SU-DHL-6 (cell line): ENCODE measurements at regions not wholly inside any gene's neighbourhood (a gene's known extent, or its start where the extent isn't known, plus 50 kb on each side); places are given as distances from the start of the nearest gene placed in this dataset.

ENCODE experiments used
- CTCF ChIP-seq: fragments of 200-600 bp; sonication (generic); IDR thresholded peaks from one replicate; pipeline ENCODE4 v1.5.1; 2017; ENCODE audit warnings: antibody characterized with exemption, mild to moderate bottlenecking, low read length, moderate library complexity; ENCODE audit not compliant: insufficient read depth, poor library complexity, severe bottlenecking
- EZH2phosphoT487 ChIP-seq: fragments of 200-600 bp; sonication (generic), shearing (Covaris generic); conservative IDR thresholded peaks from 2 replicates; pipeline ENCODE4 v1.6.1; 2018; ENCODE audit warnings: mild to moderate bottlenecking, antibody characterized with exemption, low read length, moderate library complexity, mixed read lengths

- no peak for TF ChIP-seq CTCF
- no peak for TF ChIP-seq EZH2phosphoT487
These were observed 477.7 kb downstream of the TNS3 start for GRCh38 chr7:47104206-47104549.
